ENCODE measurements at regions not wholly inside any gene's neighbourhood (a gene's known extent, or its start where the extent isn't known, plus 50 kb on each side); places are given as distances from the start of the nearest gene placed in this dataset.

GRCh38 chr9:7960320-7961050, 160.9 kb upstream of the DMAC1 start:
- H3K4me3 Mint-ChIP-seq: no peak overlapping the region
- no peak overlapping the region for H3K27ac Mint-ChIP-seq
- DNase-seq (no peak), ATAC-seq (no peak)
- POLR2A ChIA-PET: no interaction called here
- H3K36me3 Mint-ChIP-seq (ENCODE audit: low read depth): no peaks in the 10 kb centered on the region
- H3K4me1 Mint-ChIP-seq (ENCODE audit: low read depth): peaks cover 10% of the 10 kb centered on the region
- H3K9me3 Mint-ChIP-seq (ENCODE audit: insufficient read depth): no peaks in the 10 kb centered on the region
- CTCF ChIA-PET: no interaction called here
- no peaks in the 10 kb centered on the region for H3K27me3 Mint-ChIP-seq (ENCODE audit: low read depth)

GRCh38 chr9:7957803-7958202, 158.2 kb upstream of the DMAC1 start:
- CTCF ChIA-PET: interaction anchor here (0.9 to 1.5 kb wide), 2 partner anchors 10 to 25 kb away, joined by 3 read pairs; no protein-coding TSS in a partner anchor
- POLR2A ChIA-PET: no interaction called here
- Mint-ChIP-seq H3K27me3 (ENCODE audit: low read depth) (no peaks in the 10 kb centered on the region), H3K4me1 (ENCODE audit: low read depth) (peaks cover 10% of the 10 kb centered on the region), H3K4me3 (no peak overlapping the region), H3K9me3 (ENCODE audit: insufficient read depth) (no peaks in the 10 kb centered on the region), H3K36me3 (ENCODE audit: low read depth) (no peaks in the 10 kb centered on the region), H3K27ac (no peak overlapping the region)
- ATAC-seq (no peak), DNase-seq (no peak)

GRCh38 chr9:7947577-7947976, 148.0 kb upstream of the DMAC1 start:
- ATAC-seq (no peak), DNase-seq (no peak)
- ChIA-PET POLR2A (interaction anchor here (1.1 kb wide), 1 partner anchor 29 kb away, joined by 3 read pairs; no protein-coding TSS in a partner anchor), CTCF (interaction anchor here (1.6 kb wide), 1 partner anchor 11 kb away, joined by 3 read pairs; no protein-coding TSS in a partner anchor)
- H3K9me3 Mint-ChIP-seq (ENCODE audit: insufficient read depth): peaks cover 10% of the 10 kb centered on the region
- H3K27me3 Mint-ChIP-seq (ENCODE audit: low read depth): no peaks in the 10 kb centered on the region
- peaks cover 6% of the 10 kb centered on the region for H3K4me1 Mint-ChIP-seq (ENCODE audit: low read depth)
- H3K4me3 Mint-ChIP-seq: no peak overlapping the region
- H3K27ac Mint-ChIP-seq: no peak overlapping the region
- no peaks in the 10 kb centered on the region for H3K36me3 Mint-ChIP-seq (ENCODE audit: low read depth)

GRCh38 chr9:7946458-7946857, 146.9 kb upstream of the DMAC1 start:
- DNase-seq (no peak), ATAC-seq (no peak)
- H3K4me3 Mint-ChIP-seq: no peak overlapping the region
- POLR2A ChIA-PET: interaction anchor here (0.9 kb wide), 1 partner anchor 36 kb away, joined by 6 read pairs; no protein-coding TSS in a partner anchor
- peaks cover 6% of the 10 kb centered on the region for H3K4me1 Mint-ChIP-seq (ENCODE audit: low read depth)
- H3K36me3 Mint-ChIP-seq (ENCODE audit: low read depth): no peaks in the 10 kb centered on the region
- no peak overlapping the region for H3K27ac Mint-ChIP-seq
- peaks cover 10% of the 10 kb centered on the region for H3K9me3 Mint-ChIP-seq (ENCODE audit: insufficient read depth)
- CTCF ChIA-PET: interaction anchor here (1.6 kb wide), 1 partner anchor 10 kb away, joined by 3 read pairs; no protein-coding TSS in a partner anchor
- no peaks in the 10 kb centered on the region for H3K27me3 Mint-ChIP-seq (ENCODE audit: low read depth)

- ChIA-PET CTCF (no interaction called here), POLR2A (no interaction called here)
- Mint-ChIP-seq H3K4me1 (ENCODE audit: low read depth) (peaks cover 6% of the 10 kb centered on the region), H3K36me3 (ENCODE audit: low read depth) (peaks cover 7% of the 10 kb centered on the region), H3K27me3 (ENCODE audit: low read depth) (no peaks in the 10 kb centered on the region), H3K27ac (no peak overlapping the region), H3K4me3 (no peak overlapping the region), H3K9me3 (ENCODE audit: insufficient read depth) (peaks cover 21% of the 10 kb centered on the region)
- ATAC-seq: no peak
- no peak for DNase-seq
These were observed 145.0 kb upstream of the DMAC1 start for GRCh38 chr9:7944572-7944971.

GRCh38 chr9:7937761-7938491, 138.3 kb upstream of the DMAC1 start:
- Mint-ChIP-seq H3K27me3 (ENCODE audit: low read depth) (no peaks in the 10 kb centered on the region), H3K27ac (no peak overlapping the region), H3K9me3 (ENCODE audit: insufficient read depth) (peaks cover 32% of the 10 kb centered on the region), H3K4me3 (no peak overlapping the region), H3K4me1 (ENCODE audit: low read depth) (peaks cover 18% of the 10 kb centered on the region), H3K36me3 (ENCODE audit: low read depth) (peaks cover 19% of the 10 kb centered on the region)
- POLR2A ChIA-PET: interaction anchor here (0.6 kb wide), 1 partner anchor 64 kb away, joined by 5 read pairs; no protein-coding TSS in a partner anchor
- ATAC-seq: no peak
- CTCF ChIA-PET: no interaction called here
- DNase-seq: no peak

GRCh38 chr9:7936996-7937395, 137.4 kb upstream of the DMAC1 start:
- H3K4me3 Mint-ChIP-seq: no peak overlapping the region
- ChIA-PET POLR2A (no interaction called here), CTCF (interaction anchor here (1.1 kb wide), 1 partner anchor 10 kb away, joined by 3 read pairs; no protein-coding TSS in a partner anchor)
- H3K4me1 Mint-ChIP-seq (ENCODE audit: low read depth): peaks cover 18% of the 10 kb centered on the region
- ATAC-seq (no peak), DNase-seq (no peak)
- H3K27ac Mint-ChIP-seq: no peak overlapping the region
- H3K9me3 Mint-ChIP-seq (ENCODE audit: insufficient read depth): peaks cover 29% of the 10 kb centered on the region
- no peaks in the 10 kb centered on the region for H3K27me3 Mint-ChIP-seq (ENCODE audit: low read depth)
- peaks cover 19% of the 10 kb centered on the region for H3K36me3 Mint-ChIP-seq (ENCODE audit: low read depth)

- CTCF ChIA-PET: interaction anchor here (1.1 to 1.4 kb wide), 2 partner anchors 11 to 93 kb away, joined by 3 read pairs; no protein-coding TSS in a partner anchor
- H3K27ac Mint-ChIP-seq: peak overlapping the region; percentile 84
These were observed 136.6 kb upstream of the DMAC1 start for GRCh38 chr9:7936163-7936562.

GRCh38 chr9:7935681-7936080, 136.1 kb upstream of the DMAC1 start:
- no peaks in the 10 kb centered on the region for H3K27me3 Mint-ChIP-seq (ENCODE audit: low read depth)
- H3K4me3 Mint-ChIP-seq: peak overlapping the region; percentile 47

More at GRCh38 chr9:7936163-7936562, 136.6 kb upstream of the DMAC1 start:
- ATAC-seq: no peak
- peaks cover 26% of the 10 kb centered on the region for H3K9me3 Mint-ChIP-seq (ENCODE audit: insufficient read depth)
- H3K4me1 Mint-ChIP-seq (ENCODE audit: low read depth): peaks cover 18% of the 10 kb centered on the region
- POLR2A ChIA-PET: no interaction called here
- no peaks in the 10 kb centered on the region for H3K27me3 Mint-ChIP-seq (ENCODE audit: low read depth)
- no peak for DNase-seq
- peak overlapping the region; percentile 47 for H3K4me3 Mint-ChIP-seq
- peaks cover 19% of the 10 kb centered on the region for H3K36me3 Mint-ChIP-seq (ENCODE audit: low read depth)

GRCh38 chr9:7932767-7933166, 133.2 kb upstream of the DMAC1 start:
- CTCF ChIA-PET: no interaction called here
- no peak for ATAC-seq
- no peak for DNase-seq
- H3K36me3 Mint-ChIP-seq (ENCODE audit: low read depth): peaks cover 7% of the 10 kb centered on the region
- POLR2A ChIA-PET: no interaction called here
- no peak overlapping the region for H3K27ac Mint-ChIP-seq
- H3K9me3 Mint-ChIP-seq (ENCODE audit: insufficient read depth): peaks cover 7% of the 10 kb centered on the region
- peaks cover 18% of the 10 kb centered on the region for H3K4me1 Mint-ChIP-seq (ENCODE audit: low read depth)
- H3K4me3 Mint-ChIP-seq: no peak overlapping the region
- H3K27me3 Mint-ChIP-seq (ENCODE audit: low read depth): no peaks in the 10 kb centered on the region

More at GRCh38 chr9:7935681-7936080, 136.1 kb upstream of the DMAC1 start:
- DNase-seq (no peak), ATAC-seq (peak; percentile 86)
- Mint-ChIP-seq H3K27ac (peak overlapping the region; percentile 84), H3K9me3 (ENCODE audit: insufficient read depth) (peaks cover 21% of the 10 kb centered on the region), H3K4me1 (ENCODE audit: low read depth) (peaks cover 18% of the 10 kb centered on the region), H3K36me3 (ENCODE audit: low read depth) (peaks cover 17% of the 10 kb centered on the region)
- ChIA-PET POLR2A (interaction anchor here (1.0 kb wide), 1 partner anchor 18 kb away, joined by 5 read pairs; no protein-coding TSS in a partner anchor), CTCF (interaction anchor here (1.1 to 1.4 kb wide), 2 partner anchors 11 to 93 kb away, joined by 3 read pairs; no protein-coding TSS in a partner anchor)

- DNase-seq (no peak), ATAC-seq (no peak)
- ChIA-PET CTCF (no interaction called here), POLR2A (no interaction called here)
- H3K27ac Mint-ChIP-seq: no peak overlapping the region
- peaks cover 8% of the 10 kb centered on the region for H3K4me1 Mint-ChIP-seq (ENCODE audit: low read depth)
- H3K4me3 Mint-ChIP-seq: no peak overlapping the region
- no peaks in the 10 kb centered on the region for H3K36me3 Mint-ChIP-seq (ENCODE audit: low read depth)
- peaks cover 12% of the 10 kb centered on the region for H3K9me3 Mint-ChIP-seq (ENCODE audit: insufficient read depth)
- no peaks in the 10 kb centered on the region for H3K27me3 Mint-ChIP-seq (ENCODE audit: low read depth)
These were observed 131.0 kb upstream of the DMAC1 start for GRCh38 chr9:7930613-7931012.

Data from activated CD8-positive, alpha-beta T cell treated with anti-CD3 and anti-CD28 coated beads, Interleukin-2, amount 10 ng/mL, durations not matched to agents 7 days and 5 days (primary cell).